HG03097 (cell line): ENCODE measurements at regions not wholly inside any gene's neighbourhood (a gene's known extent, or its start where the extent isn't known, plus 50 kb on each side); places are given as distances from the start of the nearest gene placed in this dataset.
"Not testable (repeated sequence)": the region's sequence is repeated elsewhere in the genome, so short reads cannot be mapped to it uniquely, and the experiment has no call there.

Source experiments
- ATAC-seq: cut with Tn5 transposase; IDR thresholded peaks from one replicate; pipeline ENCODE4 v1.9.1; 2021; ENCODE audit not compliant: unreplicated experiment, low FRiP score

DNA sequence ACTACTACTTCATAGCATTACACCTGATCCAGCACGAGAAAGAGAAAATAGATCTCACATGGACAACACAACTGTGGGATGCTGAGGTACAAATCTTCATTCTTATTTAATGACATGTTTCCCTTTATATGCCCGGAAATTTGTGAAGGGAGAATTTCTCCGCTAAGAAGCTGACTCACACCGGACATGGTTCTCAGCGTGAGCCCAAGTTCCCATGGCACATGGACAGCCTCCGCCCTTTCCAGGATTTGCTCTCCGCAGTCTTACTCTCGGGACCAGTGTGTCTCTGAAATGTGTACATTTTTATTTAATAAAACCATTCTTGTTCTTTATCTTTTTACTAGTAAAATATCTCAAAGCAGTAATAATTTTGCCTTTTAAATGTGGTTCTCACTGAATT, 1154.8 kb downstream of the TMEM121 start:
- ATAC-seq: no peak

DNA sequence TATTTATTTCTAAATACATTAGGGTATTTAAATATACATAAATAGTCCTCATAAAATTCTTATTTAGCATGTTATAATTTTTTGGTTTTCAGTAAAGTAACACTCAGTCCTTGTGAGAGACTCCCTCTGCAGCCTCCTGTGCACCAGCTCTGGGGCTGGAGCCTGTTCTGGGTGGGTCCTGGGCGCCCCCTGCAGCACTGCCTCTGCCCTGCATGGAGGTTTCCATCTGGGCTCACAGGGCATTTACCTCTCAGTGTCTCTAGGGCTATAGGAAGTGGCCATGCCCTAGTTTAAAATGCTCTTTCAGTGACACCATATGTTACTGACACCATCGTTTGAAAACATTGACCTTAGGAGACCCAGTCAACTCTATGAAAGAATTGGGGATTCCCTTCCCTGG, 1155.2 kb downstream of the TMEM121 start:
- ATAC-seq: no peak

DNA sequence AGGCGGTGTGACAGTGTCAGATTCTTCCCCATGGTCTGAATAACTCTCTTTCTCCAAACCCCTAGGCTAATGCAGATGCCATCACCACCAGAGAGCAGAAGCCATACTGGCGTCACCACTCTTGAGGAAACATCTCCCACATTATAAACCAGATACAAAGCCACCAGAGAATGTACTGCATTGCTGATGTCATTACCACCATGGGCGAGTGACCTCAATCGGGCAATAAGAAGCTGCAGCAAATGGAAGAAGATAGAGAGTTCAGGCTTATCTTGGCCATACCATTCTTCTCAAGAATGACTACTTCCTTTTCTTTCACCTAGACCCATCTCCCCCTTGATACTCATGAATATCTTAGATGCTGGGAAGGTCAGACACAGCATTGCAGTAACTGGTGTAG, 1157.2 kb downstream of the TMEM121 start:
- no peak for ATAC-seq

DNA sequence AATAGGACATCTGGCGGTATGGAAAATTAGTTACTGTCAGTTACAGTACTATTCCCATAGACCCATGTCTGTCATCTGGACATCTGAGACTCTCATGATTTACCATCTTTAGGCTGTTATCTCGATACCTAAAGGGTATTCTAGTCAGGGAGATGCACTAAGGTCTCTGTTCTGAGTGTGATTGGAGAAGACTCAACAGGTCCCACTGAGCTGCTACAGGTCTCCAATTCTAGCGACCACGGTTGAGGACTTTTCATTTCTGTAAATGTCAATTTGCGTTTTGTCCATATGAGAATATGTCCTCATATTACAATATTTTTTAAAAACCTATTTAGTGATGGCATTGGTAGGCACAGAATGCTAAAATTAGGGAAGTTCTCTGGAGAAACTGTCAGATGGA, 1160.2 kb downstream of the TMEM121 start:
- ATAC-seq: no peak

DNA sequence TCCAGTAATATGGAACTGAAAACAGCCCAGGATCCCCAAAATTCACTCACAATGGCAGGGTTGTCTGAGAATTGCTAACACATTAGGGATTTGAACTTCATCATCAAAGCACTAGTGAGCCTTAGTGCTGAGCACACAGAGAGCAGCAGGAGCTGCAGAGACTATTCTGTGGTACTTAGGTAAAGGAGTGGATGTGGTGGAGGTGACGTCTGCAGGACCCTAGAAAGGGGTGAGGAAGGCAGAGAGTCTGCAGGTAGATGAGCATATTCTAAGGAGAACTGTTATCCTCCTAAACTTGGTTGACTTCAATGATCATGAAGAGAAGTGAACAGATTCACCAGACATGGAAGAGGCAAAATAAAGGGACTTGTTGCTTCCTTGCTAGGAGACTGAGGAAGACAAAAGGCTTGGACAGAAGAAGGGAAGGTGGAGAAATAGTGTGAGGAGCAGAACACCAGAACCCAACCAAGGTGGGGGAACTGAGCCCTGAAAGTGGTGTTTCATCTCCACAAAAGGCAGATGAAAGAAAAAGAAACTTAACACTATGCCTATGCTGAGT, 1164.0 kb downstream of the TMEM121 start:
- no peak for ATAC-seq

DNA sequence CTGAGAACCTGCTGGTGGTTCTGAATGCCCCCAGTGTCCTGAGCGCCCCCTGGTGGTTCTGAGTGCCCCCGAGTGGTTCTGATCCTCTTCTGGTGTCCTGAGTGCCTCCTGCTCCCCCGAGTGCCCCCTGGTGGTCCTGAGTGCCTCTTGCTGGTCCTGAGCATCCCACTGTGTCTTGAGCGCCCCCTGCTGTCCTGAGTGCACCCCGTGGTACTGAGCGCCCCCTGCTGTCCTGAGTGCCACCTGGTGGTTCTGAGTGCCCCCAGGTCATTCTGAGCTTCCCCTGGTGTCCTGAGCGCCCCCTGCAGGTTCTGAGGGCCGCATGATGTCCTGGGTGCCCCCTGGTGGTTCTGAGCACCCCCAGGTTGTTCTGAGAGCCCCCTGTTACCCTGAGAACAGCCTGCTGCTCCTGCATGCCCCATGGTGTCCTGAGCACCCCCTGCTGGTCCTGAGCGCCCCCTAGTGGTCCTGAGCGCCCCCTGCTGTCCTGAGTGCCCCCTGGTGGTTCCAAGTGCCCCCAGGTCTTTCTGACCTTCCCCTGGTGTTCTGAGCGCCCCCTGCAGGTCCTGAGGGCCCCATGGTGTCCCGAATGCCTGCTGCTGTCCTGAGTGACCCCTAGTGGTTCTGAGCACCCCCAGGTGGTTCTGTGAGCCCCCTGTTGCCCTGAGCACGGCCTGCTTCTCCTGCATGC, 1165.4 kb downstream of the TMEM121 start:
- ATAC-seq: peak; percentile 58

DNA sequence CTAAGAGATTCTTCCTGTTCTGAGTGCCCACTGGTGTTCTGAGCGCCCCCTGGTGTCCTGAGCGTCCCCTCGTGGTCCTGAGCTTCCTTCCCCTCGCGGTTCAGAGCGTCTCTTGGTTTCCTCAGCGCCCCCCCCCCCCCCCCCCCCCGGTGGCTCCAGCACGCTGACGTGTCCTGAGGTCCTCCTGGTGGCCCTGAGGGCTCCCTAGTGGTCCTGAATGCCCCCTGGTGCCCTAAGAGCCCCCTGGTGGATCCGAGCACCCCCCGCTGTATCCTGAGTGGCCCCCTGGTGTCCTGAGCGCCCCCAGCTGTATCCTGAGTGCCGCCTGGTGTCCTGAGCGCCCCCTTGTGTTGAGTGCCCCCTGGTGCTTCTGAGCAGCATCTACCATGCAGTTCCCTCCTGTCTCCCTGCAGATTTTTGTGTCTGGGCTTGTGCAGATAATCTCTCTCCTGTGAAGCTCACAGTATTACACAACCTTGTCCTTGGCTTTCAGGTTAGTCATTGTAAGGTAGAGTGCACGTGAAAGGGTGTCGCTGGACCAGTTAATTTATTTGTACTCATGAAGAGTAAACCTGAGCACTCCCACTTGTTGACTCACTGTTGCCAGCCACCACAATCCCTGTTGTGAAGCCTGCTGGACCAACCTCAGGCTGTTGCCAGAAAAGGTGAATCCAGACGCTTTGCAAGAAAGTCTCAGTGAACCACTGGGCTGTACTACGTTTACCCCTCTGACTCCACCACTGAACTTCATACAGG, 1168.4 kb downstream of the TMEM121 start:
- peak; percentile 43 for ATAC-seq

DNA sequence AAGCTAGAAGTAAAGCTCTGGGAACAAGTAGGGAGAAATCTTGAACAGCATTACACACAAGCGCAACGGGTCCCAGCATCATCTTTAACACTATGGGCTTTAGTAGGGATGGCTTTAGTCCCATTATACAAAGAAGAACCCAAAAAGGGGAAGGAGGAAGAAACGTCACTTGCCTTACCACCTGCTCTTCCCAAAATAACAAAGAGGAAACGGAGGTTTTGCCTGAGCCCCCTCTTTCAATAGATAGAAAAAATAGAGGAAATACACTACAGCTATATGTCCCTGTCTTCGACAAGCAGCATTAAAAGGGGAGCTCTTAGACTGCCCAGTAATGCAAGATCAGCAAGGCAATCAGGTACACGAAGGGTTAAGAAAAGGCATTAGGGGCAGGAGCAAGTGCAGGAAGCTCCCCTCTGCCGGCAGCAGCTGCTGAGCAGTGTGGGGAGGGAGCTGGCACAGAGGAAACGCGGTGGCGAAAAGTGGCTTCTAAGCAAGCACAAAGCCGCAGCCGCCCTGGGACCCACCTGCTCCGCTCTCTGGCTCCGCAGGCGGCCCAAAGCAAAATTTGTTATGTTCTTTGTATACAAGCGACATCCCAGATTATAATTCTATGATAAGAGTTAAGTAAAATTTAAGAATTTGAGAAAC, 1172.4 kb downstream of the TMEM121 start:
- ATAC-seq: peak; percentile 54

DNA sequence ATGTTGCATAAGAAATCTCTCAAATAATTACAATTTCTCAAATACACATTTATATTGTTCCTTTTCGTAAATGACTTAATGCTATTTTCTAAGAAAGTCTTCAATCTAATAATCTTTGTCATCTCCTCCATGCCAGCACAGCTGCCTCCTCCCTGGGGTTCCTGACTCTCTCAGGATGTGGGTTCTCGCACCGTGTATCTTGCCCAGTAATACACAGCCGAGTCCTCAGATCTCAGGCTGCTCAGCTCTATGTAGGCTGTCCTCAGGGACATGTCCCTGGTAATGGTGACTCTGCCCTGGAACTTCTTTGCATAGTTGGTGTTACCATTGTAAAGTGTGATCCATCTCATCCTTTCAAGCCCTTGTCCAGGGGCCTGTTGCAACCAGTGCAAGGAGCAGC, 1177.3 kb downstream of the TMEM121 start:
- not testable (repeated sequence) for ATAC-seq

DNA sequence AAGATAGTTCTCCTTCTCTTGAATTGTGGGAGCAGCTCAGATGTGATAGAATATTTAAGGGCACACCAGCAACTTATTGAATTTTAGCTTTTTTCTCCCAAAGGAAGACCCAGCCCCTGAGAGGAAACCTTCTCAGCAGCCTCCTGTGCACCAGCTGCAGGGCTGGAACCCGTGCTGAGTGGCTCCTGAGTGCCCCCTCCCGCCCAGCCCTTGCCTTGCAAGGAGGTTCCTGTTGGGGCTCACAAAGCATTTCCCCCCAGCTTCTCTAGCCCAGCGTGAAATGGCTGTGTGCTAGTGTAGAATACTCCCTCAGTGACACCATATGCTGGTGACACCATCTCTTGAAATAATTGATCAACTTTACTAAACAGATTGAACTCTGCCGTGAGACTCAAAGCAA, 1180.1 kb downstream of the TMEM121 start:
- not testable (repeated sequence) for ATAC-seq

DNA sequence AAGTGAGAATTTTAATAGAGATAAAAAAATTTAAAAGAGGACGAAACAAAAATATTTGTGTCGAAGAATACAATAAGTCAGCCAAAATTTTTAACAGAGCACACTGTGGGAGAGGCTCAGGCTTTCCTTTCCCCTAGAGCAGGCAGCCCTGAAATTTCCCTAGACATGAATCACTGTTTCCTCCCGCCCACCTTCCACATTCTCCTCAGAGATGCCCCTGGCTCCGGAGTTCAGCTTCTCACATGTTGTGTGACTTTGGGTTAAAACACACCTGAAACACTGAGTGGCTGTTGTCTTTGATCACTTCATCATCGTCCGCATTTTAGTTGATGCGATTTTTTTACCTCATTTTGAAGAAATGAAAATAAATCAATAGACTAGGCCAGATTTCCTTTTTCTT, 1183.8 kb downstream of the TMEM121 start:
- ATAC-seq: not testable (repeated sequence)

DNA sequence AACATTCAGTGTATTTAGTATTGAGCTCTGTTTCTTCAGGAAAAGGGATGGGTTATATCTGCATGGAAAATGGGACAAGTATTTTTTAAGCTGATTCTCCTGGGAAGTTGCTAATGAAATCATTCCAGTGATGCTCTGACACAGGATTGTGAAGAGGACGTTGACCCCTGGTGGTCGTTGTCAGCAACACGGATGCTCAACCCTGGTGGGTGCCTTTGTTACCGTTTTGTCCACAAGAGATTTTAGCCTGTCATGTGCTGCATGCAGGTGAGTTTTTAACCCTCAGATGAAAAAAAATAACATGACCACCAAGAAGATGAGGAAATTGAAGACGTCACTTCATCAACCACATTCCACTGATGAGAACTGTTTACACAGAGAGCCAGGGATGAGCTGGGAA, 1186.1 kb downstream of the TMEM121 start:
- ATAC-seq: not testable (repeated sequence)

DNA sequence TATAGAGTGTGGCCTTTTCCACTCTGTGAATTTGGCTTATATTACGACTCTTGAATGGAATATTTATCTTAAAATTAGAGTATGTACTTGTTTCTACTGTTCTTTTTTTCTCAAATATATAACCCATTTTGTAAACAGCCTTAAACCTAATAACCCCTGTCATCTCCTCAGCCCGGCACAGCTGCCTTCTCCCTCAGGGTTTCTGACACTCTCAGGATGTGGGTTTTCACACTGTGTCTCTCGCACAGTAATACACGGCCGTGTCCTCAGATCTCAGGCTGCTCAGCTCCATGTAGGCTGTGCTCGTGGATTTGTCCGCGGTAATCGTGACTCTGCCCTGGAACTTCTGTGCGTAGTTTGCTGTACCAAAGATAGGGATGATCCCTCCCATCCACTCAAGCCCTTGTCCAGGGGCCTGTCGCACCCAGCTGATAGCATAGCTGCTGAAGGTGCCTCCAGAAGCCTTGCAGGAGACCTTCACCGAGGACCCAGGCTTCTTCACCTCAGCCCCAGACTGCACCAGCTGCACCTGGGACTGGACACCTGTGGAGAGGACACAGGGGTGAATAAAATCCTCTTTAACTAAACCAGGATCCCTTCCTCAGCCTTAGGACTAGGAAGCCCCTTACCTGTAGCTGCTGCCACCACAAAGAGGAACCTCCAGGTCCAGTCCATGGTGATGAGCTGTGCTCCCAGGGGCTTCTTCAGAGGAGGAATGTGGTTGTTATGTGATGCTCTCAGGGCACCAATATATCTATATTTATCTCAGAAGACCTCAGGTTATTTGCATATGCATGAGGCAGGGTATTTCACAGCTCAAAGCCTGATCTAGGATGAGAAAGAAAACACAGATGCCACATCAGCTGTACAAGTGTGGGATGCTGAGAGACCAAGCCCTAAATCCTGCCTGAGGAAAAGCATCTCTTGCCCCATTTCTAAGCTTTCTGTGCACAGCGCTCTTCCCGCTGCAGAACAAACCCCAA, 1188.4 kb downstream of the TMEM121 start:
- ATAC-seq: not testable (repeated sequence)

DNA sequence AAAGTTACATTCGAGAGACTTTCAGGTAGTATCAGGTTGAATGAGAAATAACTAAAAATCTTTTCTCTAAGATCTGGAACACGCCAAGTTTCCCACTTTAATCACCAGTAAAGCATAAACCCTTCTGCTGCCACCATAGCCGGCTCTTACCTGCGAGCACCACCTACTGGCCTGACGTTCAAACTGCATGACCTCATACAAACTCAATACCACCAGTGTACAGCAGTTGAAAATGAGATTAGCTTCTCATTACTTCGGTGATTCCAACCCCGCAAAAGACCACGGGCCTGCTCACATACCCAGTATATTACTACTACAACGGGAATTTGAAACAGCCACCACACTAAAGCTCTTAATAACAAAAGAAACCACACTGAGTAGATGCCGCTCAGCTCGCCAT, 1191.2 kb downstream of the TMEM121 start:
- peak; percentile 45 for ATAC-seq

DNA sequence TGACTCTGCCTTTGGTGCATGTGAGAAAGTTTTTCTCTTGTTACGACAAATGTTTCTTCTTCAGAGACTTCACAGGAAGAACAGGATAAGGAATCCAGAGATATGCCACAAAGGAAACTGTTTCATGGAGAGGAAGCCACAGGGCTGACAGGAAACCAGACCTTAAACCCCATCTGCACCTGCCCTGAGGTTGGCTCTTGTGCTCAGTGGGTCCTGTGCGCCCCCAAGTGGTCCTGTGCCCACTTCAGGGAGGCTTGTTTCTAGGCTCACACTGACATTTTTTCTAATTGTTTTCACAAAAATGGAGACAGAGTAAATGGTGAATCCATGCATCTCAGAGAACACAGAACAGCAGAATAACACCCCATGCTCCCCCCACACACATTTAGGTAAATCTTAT, 1193.5 kb downstream of the TMEM121 start:
- ATAC-seq: not testable (repeated sequence)

DNA sequence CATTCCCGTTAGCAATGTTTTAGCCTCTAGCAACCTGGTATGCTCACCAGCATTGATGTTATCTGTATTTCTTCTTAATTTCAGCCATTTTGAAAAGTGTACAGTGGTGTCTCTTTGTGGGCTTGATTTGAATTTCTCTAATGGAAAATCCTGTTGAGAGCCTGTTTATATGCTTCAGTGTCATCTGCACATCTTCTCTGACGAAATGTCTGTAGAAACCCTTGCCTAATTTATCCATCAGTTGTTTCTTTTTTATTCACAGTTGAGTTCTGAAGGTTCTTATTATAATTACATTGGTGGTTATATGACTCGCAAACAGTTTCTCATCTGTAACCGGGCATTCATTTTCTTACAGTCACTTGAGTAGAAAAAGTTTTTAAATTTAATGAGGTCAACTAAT, 1195.5 kb downstream of the TMEM121 start:
- not testable (repeated sequence) for ATAC-seq

DNA sequence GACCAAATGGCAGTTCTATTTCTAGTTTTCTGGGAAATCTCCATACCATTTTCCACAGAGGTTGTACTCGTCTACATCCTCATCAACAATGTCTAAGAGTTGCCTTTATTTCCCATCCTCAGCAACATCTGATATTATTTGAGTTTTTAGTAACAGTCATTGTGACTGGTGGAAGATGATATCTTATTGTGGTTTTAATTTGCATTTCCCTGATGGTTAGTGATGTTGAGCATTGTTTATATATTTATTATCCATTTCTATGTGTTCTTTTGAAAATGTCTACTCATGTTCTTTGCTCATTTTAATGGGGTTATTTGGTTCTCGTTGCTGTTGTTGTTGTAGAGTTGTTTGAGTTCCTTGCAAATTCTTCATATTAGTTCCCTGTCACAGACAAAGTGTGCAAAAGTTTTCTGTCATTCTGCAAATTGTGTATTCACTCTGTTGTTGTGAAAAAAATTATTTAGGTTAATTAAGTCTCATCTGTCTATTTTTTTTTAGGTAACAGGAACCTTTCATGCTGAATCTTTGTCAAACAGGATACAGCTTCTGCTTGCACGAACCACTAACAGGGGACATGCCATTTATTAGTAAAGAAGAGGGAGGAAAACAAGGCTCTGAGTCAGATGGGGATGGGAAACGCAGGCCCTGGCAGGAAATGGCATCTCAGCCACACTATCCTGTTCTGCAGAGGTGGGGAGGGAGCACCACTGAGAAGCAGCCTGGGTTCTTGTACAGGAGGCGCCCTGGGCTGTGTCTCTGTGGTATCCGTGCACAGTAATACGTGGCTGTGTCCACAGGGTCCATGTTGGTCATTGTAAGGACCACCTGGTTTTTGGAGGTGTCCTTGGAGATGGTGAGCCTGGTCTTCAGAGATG, 1196.7 kb downstream of the TMEM121 start:
- not testable (repeated sequence) for ATAC-seq

DNA sequence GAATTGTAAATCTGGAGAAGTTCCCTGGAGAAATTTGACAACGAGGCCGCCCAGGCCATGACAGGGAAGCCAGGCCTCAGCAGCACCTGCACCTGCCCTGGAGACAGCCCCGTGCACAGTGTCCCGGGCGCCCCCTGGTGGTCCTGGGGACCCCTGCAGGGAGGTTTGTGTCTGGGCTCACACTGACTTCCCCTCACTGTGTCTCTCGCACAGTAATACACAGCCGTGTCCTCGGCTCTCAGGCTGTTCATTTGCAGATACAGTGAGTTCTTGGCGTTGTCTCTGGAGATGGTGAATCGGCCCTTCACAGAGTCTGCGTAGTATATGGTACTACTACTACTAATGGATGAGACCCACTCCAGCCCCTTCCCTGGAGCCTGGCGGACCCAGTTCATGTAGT, 1201.6 kb downstream of the TMEM121 start:
- ATAC-seq: not testable (repeated sequence)

DNA sequence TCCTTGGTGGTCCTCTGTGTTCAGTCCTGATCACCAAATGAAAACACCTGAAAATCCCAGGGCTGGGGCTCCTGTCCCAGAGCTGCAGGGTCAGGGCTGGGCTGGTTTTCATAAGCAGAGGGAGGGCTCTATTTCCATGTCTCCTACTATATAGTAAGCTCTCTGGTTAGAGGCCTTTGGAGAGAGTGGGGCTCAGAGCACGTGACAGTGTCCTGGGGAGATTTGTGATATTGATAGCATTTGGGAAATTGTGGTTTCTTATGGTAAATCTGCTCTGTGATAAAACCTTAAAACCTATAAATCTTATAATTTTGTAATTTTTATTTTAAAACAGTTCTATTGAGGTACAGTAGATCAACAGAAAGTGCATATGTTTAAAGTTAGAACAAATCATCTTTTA, 1202.2 kb downstream of the TMEM121 start:
- no peak for ATAC-seq
